SK-N-SH (cell line): ENCODE measurements at regions not wholly inside any gene's neighbourhood (a gene's known extent, or its start where the extent isn't known, plus 50 kb on each side); places are given as distances from the start of the nearest gene placed in this dataset.

Experiments
- EP300 ChIP-seq, 2 experiments: IDR thresholded peaks; 2 replicates each; pipeline versions ENCODE4 v1.4.0 to v1.6.1; 2012; ENCODE audit warnings: borderline replicate concordance in 1 of 2, low read depth in 1 of 2, low read length in 1 of 2
- FOXJ3 ChIP-seq: sonication (generic); formaldehyde crosslinking; IDR thresholded peaks from 2 replicates; pipeline ENCODE4 v1.5.1; 2020; ENCODE audit warnings: mild to moderate bottlenecking, missing genetic modification reagents
- FOXM1 ChIP-seq: IDR thresholded peaks from 2 replicates; pipeline ENCODE4 v1.4.0; 2012; ENCODE audit warnings: low read depth, mild to moderate bottlenecking
- GABPA ChIP-seq: IDR thresholded peaks from 2 replicates; pipeline ENCODE4 v1.4.0; 2012; ENCODE audit warnings: low read depth, mild to moderate bottlenecking
- JUND ChIP-seq: IDR thresholded peaks from 2 replicates; pipeline ENCODE4 v1.4.0; 2012
- MEF2A ChIP-seq: IDR thresholded peaks from 2 replicates; pipeline ENCODE4 v1.4.0; 2012; ENCODE audit warnings: low read depth, borderline replicate concordance
- RAD21 ChIP-seq: IDR thresholded peaks from 2 replicates; pipeline ENCODE4 v1.6.1; 2012; ENCODE audit warnings: mild to moderate bottlenecking, low read length
- RCOR1 ChIP-seq: fragments of 150-350 bp; IDR thresholded peaks from 2 replicates; pipeline ENCODE4 v1.6.1; 2017; ENCODE audit warnings: antibody characterized with exemption, low read length
- REST ChIP-seq: IDR thresholded peaks from 2 replicates; pipeline ENCODE4 v1.6.1; 2012; ENCODE audit warnings: mild to moderate bottlenecking, low read depth, low read length, moderate library complexity
- RFX5 ChIP-seq: IDR thresholded peaks from 2 replicates; pipeline ENCODE4 v1.6.1; 2012; ENCODE audit warnings: mild to moderate bottlenecking, improper control_type of control experiment, low read length
- RXRA ChIP-seq: IDR thresholded peaks from 2 replicates; pipeline ENCODE4 v1.4.0; 2012; ENCODE audit warnings: low read depth, mild to moderate bottlenecking, borderline replicate concordance
- SIN3A ChIP-seq: IDR thresholded peaks from 2 replicates; pipeline ENCODE4 v1.6.1; 2012; ENCODE audit warnings: low read depth, mild to moderate bottlenecking, low read length, moderate library complexity, borderline replicate concordance
- USF1 ChIP-seq: IDR thresholded peaks from 2 replicates; pipeline ENCODE4 v1.4.0; 2012; ENCODE audit warnings: low read depth, borderline replicate concordance
- YY1 ChIP-seq: IDR thresholded peaks from 2 replicates; pipeline ENCODE4 v1.4.0; 2012; ENCODE audit warnings: low read depth, mild to moderate bottlenecking
- TF ChIP-seq, protein P1 (sequence below): fragments of 150-350 bp; IDR thresholded peaks from 2 replicates; pipeline ENCODE4 v1.6.1; 2016; ENCODE audit warnings: mild to moderate bottlenecking, low read depth, low read length
- TF ChIP-seq, protein P2 (sequence below): IDR thresholded peaks from 2 replicates; pipeline ENCODE4; 2012

- TF ChIP-seq REST (no peak), RCOR1 (peak; percentile 86), FOXM1 (no peak), JUND (no peak), GABPA (no peak), YY1 (no peak; the same call in 1 of the 2 replicates), RXRA (no peak), RAD21 (0 out of 2 replicates have a peak, but pooled peaks have one; percentile 17), USF1 (no peak), MEF2A (no peak), EP300 (IDR thresholded peaks at IDR 0.05; ENCODE audit: borderline replicate concordance in 1 of 2, low read depth in 1 of 2, low read length in 1 of 2) (peak; percentile 6 to 81; a peak in 3 of 4 replicates), SIN3A (no peak), RFX5 (no peak), FOXJ3 (CRISPR knock-in tag) (no peak)
- TF ChIP-seq, protein P1, sequence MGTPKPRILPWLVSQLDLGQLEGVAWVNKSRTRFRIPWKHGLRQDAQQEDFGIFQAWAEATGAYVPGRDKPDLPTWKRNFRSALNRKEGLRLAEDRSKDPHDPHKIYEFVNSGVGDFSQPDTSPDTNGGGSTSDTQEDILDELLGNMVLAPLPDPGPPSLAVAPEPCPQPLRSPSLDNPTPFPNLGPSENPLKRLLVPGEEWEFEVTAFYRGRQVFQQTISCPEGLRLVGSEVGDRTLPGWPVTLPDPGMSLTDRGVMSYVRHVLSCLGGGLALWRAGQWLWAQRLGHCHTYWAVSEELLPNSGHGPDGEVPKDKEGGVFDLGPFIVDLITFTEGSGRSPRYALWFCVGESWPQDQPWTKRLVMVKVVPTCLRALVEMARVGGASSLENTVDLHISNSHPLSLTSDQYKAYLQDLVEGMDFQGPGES, result no peak
- TF ChIP-seq, protein P2, sequence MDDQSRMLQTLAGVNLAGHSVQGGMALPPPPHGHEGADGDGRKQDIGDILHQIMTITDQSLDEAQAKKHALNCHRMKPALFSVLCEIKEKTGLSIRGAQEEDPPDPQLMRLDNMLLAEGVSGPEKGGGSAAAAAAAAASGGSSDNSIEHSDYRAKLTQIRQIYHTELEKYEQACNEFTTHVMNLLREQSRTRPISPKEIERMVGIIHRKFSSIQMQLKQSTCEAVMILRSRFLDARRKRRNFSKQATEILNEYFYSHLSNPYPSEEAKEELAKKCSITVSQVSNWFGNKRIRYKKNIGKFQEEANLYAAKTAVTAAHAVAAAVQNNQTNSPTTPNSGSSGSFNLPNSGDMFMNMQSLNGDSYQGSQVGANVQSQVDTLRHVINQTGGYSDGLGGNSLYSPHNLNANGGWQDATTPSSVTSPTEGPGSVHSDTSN, result peak; percentile 93
- TF ChIP-seq, all 33 proteins: peak for 9
Observed at GRCh38 chr7:39811161-39811614, 138.9 kb upstream of the CDK13 start (continued).
